Esophagus squamous epithelium (tissue), 5 donors: ENCODE measurements at regions not wholly inside any gene's neighbourhood (a gene's known extent, or its start where the extent isn't known, plus 50 kb on each side); places are given as distances from the start of the nearest gene placed in this dataset.

ENCODE experiments used
- DNase-seq: peaks from one replicate; lab custom pipeline; 2025; lab: John Stamatoyannopoulos, UW
- H3K27ac ChIP-seq, 4 donors: fragments of 200-600 bp; sonication (generic); one replicate each; pipeline ENCODE4 v1.5.1; 2016 to 2019; ENCODE audit warnings: mild to moderate bottlenecking in 1 of 4
- H3K27me3 ChIP-seq, 4 donors: fragments of 200-600 bp; sonication (generic); 1 replicate in 3 of 4; 2 replicates in 1 of 4; pipeline versions ENCODE4 v1.5.1 to v1.6.0; 2017 to 2021; ENCODE audit warnings: antibody characterized with exemption in 1 of 4
- H3K36me3 ChIP-seq, 3 donors: fragments of 200-600 bp; sonication (generic); one replicate each; pipeline ENCODE4 v1.5.1; 2016 to 2019
- H3K4me1 ChIP-seq, 3 donors: fragments of 200-600 bp; sonication (generic); one replicate each; pipeline ENCODE4 v1.5.1; 2017 to 2019
- H3K4me3 ChIP-seq, 4 donors: fragments of 200-600 bp; sonication (generic); 1 replicate in 3 of 4; 2 replicates in 1 of 4; pipeline ENCODE4 v1.5.1; 2016 to 2019; ENCODE audit warnings: mild to moderate bottlenecking in 2 of 4, moderate library complexity in 1 of 4
- H3K9me3 ChIP-seq, 3 donors: fragments of 200-600 bp; sonication (generic); one replicate each; pipeline ENCODE4 v1.5.1; 2016 to 2019
- CTCF ChIP-seq, 6 experiments: fragments of 450-650 bp in 4 of 6; fragments of 200-600 bp in 2 of 6; sonication (generic) in 2 of 6; IDR thresholded peaks; one replicate each; pipeline ENCODE4 v1.5.1; 2016 to 2019; ENCODE audit warnings: antibody characterized with exemption in 6 of 6, mild to moderate bottlenecking in 4 of 6, moderate library complexity in 4 of 6
- POLR2A ChIP-seq, 4 donors: fragments of 450-650 bp; IDR thresholded peaks; one replicate each; pipeline ENCODE4 v1.6.1; 2017; ENCODE audit warnings: antibody characterized with exemption in 4 of 4, mild to moderate bottlenecking in 4 of 4, moderate library complexity in 3 of 4
- WGBS, 2 donors: methylation state at CpG; one replicate each; pipeline ENCODE4 v1.1.5; 2018; 5-methylcytosine and 5-hydroxymethylcytosine counted together
- intact Hi-C: fragments of 100-400 bp; cut with DNase I; formaldehyde crosslinking; loops from one replicate; pipeline ENCODE4 v1.15.0; 2022
- donor health status: DM: yes; HTN: yes; CAD: no.

GRCh38 chr21:25149022-25149421 lies 458.3 kb downstream of the MRPL39 start:
- 78 to 83% methylated on average over 1 of the region's 1 CpG for WGBS, 2 donors
- Histone ChIP-seq H3K36me3 (no peaks in the 10 kb centered on the region), H3K27me3 (no peaks in the 10 kb centered on the region), H3K4me1 (no peaks in the 10 kb centered on the region), H3K4me3 (no peak overlapping the region), H3K27ac (no peak overlapping the region), H3K9me3 (no peaks in the 10 kb centered on the region)
- TF ChIP-seq POLR2A (IDR thresholded peaks at IDR 0.05) (no peak), CTCF (IDR thresholded peaks at IDR 0.05) (no peak)
- intact Hi-C loops = no loop called here
- no peak for DNase-seq

- 27 to 50% methylated on average over 1 of the region's 1 CpG for WGBS, 2 donors
- intact Hi-C loops = no loop called here
Observed at GRCh38 chr21:25139414-25139813, 467.9 kb downstream of the MRPL39 start.

GRCh38 chr21:25133939-25134338 lies 473.3 kb downstream of the MRPL39 start:
- H3K4me1 ChIP-seq = no peaks in the 10 kb centered on the region
- WGBS, 2 donors = 72 to 80% methylated on average over 2 of the region's 2 CpGs
- no peak for DNase-seq
- no peak overlapping the region for H3K27ac ChIP-seq
- intact Hi-C loops = no loop called here
- no peaks in the 10 kb centered on the region for H3K36me3 ChIP-seq
- H3K4me3 ChIP-seq = no peak overlapping the region
- no peaks in the 10 kb centered on the region for H3K9me3 ChIP-seq
- H3K27me3 ChIP-seq = no peaks in the 10 kb centered on the region
- TF ChIP-seq POLR2A (IDR thresholded peaks at IDR 0.05) (no peak), CTCF (IDR thresholded peaks at IDR 0.05) (no peak)

More at GRCh38 chr21:25139414-25139813, 467.9 kb downstream of the MRPL39 start:
- TF ChIP-seq POLR2A (IDR thresholded peaks at IDR 0.05) = no peak
- no peak for TF ChIP-seq CTCF (IDR thresholded peaks at IDR 0.05)
- no peak for DNase-seq
- Histone ChIP-seq H3K36me3 (no peaks in the 10 kb centered on the region), H3K9me3 (no peaks in the 10 kb centered on the region), H3K4me3 (no peak overlapping the region), H3K27me3 (no peaks in the 10 kb centered on the region), H3K4me1 (no peaks in the 10 kb centered on the region), H3K27ac (no peak overlapping the region)

GRCh38 chr21:25127811-25128210 lies 479.5 kb downstream of the MRPL39 start:
- 58 to 65% methylated on average over 1 of the region's 1 CpG for WGBS, 2 donors
- intact Hi-C loops = no loop called here
- DNase-seq = no peak

DNA sequence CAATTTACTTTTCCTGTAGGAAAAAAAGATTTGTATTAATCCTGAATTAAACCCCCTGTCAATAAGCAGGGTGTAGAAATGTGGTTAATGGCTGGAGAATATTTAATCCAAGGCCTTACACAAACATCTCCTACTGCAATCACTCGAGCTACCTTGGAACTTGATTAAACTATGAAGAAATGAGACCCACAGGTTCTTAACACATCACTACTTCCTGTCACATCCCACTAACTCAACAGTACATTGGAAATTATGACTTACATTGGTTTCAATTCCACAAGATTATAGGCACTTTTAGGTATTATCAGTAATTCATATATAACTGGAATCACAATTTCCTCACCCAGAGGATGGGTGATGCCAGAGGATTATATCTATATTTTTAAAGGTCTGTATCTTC lies 480.3 kb downstream of the MRPL39 start:
- no peak for TF ChIP-seq CTCF (IDR thresholded peaks at IDR 0.05)
- TF ChIP-seq POLR2A (IDR thresholded peaks at IDR 0.05) = no peak
- Histone ChIP-seq H3K9me3 (no peaks in the 10 kb centered on the region), H3K27me3 (no peaks in the 10 kb centered on the region), H3K36me3 (no peaks in the 10 kb centered on the region), H3K4me3 (no peak overlapping the region), H3K27ac (no peak overlapping the region), H3K4me1 (no peaks in the 10 kb centered on the region)
- intact Hi-C loops = no loop called here
- no peak for DNase-seq
- WGBS, 2 donors = 69 to 78% methylated on average over 1 of the region's 1 CpG

More at GRCh38 chr21:25127811-25128210, 479.5 kb downstream of the MRPL39 start:
- Histone ChIP-seq H3K4me3 (no peak overlapping the region), H3K27ac (no peak overlapping the region), H3K36me3 (no peaks in the 10 kb centered on the region), H3K4me1 (no peaks in the 10 kb centered on the region), H3K9me3 (no peaks in the 10 kb centered on the region), H3K27me3 (no peaks in the 10 kb centered on the region)
- TF ChIP-seq POLR2A (IDR thresholded peaks at IDR 0.05) (no peak), CTCF (IDR thresholded peaks at IDR 0.05) (no peak)
